SK-N-DZ (cell line): ENCODE measurements at regions not wholly inside any gene's neighbourhood (a gene's known extent, or its start where the extent isn't known, plus 50 kb on each side); places are given as distances from the start of the nearest gene placed in this dataset.

Experiments used
- DNase-seq: peaks from one replicate; pipeline ENCODE4 v3.0.0-alpha.2; 2015; ENCODE audit warnings: low spot score

DNA sequence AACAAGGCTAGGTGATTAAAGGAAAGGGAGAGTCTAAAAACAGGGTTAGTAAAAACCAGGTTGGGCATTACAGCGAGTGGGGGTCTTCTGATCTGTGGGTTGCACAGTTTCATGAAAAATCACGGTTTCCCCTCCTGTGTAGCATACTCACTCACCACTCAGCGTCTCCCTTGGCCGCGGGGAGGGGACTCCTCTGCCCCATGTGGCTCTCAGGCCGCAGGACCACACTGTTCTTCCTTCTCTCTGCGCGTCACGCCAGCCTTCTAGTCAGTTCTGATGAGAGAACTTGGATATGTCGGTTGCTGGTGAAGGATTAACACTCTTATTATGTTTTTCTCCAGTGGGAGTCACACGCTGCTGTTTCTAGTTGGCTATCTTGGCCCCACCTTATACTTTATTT is 254.6 kb upstream of the LRRC7 start:
- no peak for DNase-seq

GRCh38 chr1:69315416-69315815 is 252.3 kb upstream of the LRRC7 start:
- no peak for DNase-seq

GRCh38 chr1:69315823-69316222 is 251.9 kb upstream of the LRRC7 start:
- DNase-seq: peak; percentile 37

GRCh38 chr1:69319287-69319686 is 248.4 kb upstream of the LRRC7 start:
- DNase-seq: no peak

GRCh38 chr1:69320757-69321211 is 246.9 kb upstream of the LRRC7 start:
- DNase-seq: no peak

DNA sequence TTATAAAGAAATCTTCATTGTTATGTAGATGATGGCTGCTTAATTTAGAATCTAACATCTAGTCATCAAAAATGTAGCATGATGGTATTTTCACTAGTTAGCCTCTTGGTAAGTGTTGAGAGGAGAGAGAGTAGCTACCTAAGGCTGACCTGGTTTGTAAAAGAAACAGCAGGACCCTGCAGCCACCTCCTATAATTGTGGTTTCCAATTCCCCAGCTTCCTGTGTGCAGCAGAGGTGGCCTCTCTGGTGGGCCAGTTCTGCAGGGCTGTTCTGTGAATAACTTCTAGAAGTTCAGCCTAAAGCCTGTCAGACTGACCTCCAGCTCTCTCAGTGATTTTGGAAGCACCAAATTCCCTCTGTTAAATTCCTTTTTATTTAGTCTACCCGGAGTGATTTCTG is 246.4 kb upstream of the LRRC7 start:
- no peak for DNase-seq

GRCh38 chr1:69328186-69328585 is 239.5 kb upstream of the LRRC7 start:
- DNase-seq: no peak

GRCh38 chr1:69363236-69363635 is 204.5 kb upstream of the LRRC7 start:
- no peak for DNase-seq

GRCh38 chr1:69373520-69373919 is 194.2 kb upstream of the LRRC7 start:
- DNase-seq: no peak

DNA sequence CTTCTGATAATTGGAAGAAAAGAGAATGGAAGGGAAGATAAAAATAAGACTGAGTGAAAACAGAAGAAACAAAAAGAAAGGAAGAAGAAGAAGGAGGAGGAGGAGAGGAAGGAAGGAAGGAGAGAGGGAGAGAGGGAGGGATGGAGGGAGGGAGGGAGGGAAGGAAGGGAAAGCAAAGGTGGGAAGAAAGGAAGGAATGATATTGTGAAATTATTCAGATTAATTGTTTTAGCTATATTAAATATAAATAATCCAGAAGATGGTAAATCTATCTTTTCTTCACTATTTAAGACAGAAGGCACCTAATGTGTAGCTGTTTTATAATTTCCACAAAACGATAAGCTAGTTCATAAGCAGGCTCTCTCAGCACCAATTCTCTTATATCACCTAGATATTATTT is 191.3 kb upstream of the LRRC7 start:
- no peak for DNase-seq

DNA sequence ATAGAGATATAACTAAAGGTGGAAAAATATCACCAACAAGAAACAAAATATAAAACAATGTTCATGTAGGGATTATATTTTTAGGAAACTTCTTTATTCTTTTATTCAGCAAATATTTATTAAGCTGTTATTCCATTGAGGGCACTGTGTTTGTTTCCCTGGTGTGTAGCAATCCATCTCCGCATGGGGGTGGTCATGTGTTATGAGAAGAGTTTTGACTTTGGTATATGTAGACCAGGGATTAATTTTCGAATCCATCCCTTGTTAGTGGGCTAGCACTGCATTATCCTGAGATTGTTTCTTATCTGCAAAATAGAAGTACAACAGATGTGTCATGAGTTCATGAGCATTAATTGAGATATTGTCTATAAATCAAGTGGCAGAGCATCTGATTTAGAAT is 190.2 kb upstream of the LRRC7 start:
- DNase-seq: no peak

DNA sequence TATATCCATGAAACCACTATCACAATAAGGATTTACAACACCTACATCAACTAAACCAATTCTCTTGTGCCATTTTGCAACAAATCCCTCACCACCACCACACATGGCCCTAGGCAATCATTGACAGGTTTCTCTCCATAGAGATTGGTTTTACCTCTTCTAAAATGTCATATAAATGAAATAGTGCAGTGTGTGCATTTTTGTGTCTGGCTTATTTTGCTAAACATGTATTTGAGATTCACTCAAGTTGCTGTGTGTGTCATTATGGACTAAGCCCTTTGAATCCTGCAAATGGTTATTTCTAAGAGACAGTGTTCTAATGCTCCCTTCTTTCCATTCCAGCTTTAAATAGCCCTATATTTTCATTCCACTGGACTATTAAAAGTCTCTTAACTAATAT is 179.7 kb upstream of the LRRC7 start:
- no peak for DNase-seq

GRCh38 chr1:69400128-69400527 is 167.6 kb upstream of the LRRC7 start:
- no peak for DNase-seq

DNA sequence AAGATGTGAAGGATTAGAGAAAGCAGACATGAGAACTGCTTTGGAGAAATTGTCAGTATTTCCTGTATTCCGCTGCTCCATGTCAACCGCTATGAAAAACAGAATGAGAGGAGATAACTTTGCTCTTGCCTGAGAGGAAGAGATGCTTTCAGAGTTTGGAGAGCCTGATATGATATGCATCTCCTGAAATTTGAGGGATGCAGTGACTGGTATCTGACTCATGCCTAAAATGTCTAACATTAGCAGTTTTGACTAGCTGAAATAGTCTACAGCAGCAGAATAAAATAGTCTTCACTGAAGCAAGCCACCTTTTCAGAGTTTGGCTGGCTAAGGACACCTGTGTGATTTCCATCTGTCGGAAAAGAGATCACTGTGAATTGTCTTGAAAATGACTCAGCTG is 165.8 kb upstream of the LRRC7 start:
- no peak for DNase-seq

DNA sequence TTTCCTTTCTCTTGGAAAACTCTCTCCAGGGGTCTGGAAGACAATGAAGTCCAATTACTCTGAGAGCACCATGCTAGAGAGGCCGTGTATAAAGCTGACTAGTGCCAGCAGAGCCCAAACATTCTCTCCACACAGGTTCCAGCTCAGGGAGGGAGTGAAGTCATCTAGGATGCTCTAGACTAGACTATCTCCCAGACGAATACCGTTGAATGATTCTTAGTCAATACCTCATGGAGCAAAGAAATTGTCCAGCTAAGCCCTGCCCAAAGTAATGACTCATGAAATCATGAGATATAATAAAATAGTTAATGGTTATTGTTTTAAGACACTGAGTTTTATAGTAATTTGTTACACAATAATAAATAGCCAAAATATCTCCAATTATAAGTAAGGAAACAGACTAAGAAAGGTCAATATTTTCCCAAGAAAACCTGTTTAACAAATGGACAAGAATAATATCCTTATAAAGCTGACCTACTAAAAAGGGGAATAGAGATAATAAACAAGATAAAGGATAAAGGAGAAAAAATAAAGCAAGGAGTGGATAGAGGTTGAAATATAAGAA is 163.9 kb upstream of the LRRC7 start:
- DNase-seq: no peak

DNA sequence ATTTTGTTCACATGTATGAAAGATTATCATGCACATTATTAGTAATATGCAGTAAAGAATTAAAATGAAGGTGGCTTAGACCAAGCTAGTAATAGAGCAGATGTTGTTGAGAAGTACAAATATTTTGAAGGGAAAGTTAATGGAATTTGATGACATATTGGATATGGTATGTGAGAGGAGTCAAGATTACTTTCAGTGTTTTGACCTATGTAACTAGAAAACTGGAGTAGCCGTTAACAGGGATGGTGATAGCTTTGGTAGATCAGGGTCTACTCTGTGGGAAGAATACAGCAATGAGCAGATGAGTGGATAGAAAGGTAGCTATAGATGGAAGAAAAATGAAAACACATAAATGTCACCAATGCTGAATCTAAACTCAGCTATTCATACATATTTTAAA is 163.2 kb upstream of the LRRC7 start:
- DNase-seq: no peak

DNA sequence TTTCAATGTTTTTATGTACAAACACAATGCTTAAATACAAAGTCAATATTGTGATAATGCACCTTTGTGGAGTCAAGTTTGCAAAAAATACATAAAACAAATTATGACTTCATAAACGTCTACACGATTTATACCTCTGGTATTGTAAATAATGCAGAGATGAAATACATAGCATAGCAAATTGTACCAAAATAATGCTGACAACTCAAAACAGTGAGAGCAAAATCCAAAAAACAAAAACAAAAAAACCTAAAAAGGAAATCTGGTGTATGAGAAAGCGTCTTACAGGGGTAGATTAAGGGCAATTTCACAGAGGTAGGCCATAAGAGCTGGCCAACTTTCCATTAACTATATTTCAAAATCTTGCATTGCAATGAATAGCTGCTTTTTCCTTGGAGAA is 161.5 kb upstream of the LRRC7 start:
- no peak for DNase-seq

- DNase-seq: no peak
Observed at GRCh38 chr1:69409731-69410456, 157.8 kb upstream of the LRRC7 start.

GRCh38 chr1:69410457-69410850 is 157.3 kb upstream of the LRRC7 start:
- DNase-seq: no peak

DNA sequence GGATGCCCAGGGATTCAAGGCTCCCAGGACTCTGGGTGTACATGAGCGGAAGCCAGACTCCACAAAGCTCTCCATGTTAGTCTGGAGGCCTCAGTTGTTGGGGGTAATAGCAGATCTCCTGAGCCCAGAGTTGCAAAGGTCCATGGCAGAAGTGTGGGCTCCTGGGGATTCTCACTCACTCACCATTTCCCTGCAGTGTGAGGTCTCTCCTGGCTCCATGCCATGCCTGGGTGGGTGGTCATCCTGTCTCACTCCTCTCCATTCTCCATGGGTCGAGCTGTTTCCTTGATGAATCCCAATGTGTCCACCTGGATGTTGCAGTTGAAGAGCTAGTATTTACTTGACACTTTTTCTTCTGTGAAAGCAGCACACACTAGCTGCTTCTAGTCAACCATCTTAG is 156.8 kb upstream of the LRRC7 start:
- DNase-seq: no peak

DNA sequence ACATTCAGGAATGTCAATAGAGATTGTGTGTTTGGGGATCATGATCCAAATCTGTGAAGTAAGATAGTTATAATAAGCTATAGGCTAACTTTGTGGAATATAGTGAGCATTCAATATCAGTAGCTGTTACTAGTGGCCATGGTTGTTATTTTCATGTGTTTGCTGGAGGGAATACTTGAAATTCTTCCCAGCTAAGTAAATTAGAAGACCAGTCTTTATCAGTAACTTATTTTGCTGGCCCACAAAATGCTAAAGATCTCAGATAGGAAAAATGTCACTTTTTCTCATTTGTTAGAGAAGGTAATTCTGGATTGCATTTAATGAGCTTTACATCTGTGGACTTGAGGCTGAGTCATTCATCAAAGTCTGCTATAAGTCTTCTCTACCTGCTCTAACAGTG is 156.1 kb upstream of the LRRC7 start:
- no peak for DNase-seq

DNA sequence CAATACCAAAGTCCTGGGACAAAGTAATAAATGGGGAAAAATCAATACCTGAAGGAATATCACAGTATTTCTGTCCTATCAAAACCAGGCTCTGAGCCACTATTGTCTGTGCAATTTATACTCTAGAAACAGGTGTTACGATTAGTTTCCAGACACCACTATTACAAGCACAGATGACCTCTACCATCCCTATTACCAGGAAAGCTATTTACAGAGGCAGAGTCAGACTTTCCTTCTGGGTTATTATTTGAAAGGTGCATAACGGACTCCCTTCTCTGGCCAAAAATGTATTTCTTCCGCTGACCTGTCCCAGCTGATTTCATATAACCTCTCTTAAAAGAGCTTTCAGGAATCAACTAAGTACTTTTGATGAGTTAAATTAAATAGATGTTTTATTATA is 154.6 kb upstream of the LRRC7 start:
- no peak for DNase-seq

GRCh38 chr1:69414574-69414973 is 153.1 kb upstream of the LRRC7 start:
- DNase-seq: no peak

DNA sequence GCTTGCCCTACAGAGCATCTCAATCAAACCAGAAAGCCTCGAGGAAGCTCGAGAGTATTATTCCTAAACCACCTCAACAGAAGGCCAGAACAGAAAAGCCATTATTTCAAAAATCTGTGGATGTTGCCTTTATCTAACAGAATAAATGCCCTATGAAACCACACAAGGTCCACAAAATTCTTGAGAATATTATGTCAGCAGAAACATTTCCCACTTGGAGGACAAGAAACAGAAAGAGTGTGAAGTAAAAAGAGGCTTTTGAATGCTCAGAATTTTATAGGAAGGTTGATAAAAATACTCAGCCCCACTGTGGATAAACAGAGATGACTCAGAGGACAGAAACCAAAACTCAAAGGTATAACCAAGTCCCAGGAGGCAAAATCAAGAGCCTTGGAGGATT is 146.4 kb upstream of the LRRC7 start:
- DNase-seq: no peak
